HCT116 (cell line): ENCODE measurements at regions not wholly inside any gene's neighbourhood (a gene's known extent, or its start where the extent isn't known, plus 50 kb on each side); places are given as distances from the start of the nearest gene placed in this dataset.

ENCODE experiments used
- ATF3 ChIP-seq: IDR thresholded peaks from 2 replicates; pipeline ENCODE4 v1.6.1; 2012
- CBX3 ChIP-seq: IDR thresholded peaks from 2 replicates; pipeline ENCODE4 v1.6.1; 2012; ENCODE audit warnings: low read depth
- CTCF ChIP-seq, 3 experiments: fragments of 200-600 bp in 1 of 3; sonication (generic) in 1 of 3; IDR thresholded peaks in 2 of 3; conservative IDR thresholded peaks in 1 of 3; 2 replicates each; pipeline ENCODE4 v1.5.1; 2012 to 2017; ENCODE audit warnings: low read depth in 2 of 3, low read length in 2 of 3, antibody characterized with exemption in 1 of 3, borderline replicate concordance in 1 of 3, control low read depth in 1 of 3, mild to moderate bottlenecking in 1 of 3, mixed read lengths in 1 of 3, mixed run types in 1 of 3, moderate library complexity in 1 of 3; ENCODE audit not compliant: insufficient read depth in 1 of 3
- ELF1 ChIP-seq: IDR thresholded peaks from 2 replicates; pipeline ENCODE4 v1.6.1; 2012; ENCODE audit warnings: low read depth, borderline replicate concordance
- JUND ChIP-seq: IDR thresholded peaks from 2 replicates; pipeline ENCODE4 v1.6.1; 2012
- MAX ChIP-seq: IDR thresholded peaks from 2 replicates; pipeline ENCODE4 v1.6.1; 2012
- POLR2AphosphoS5 ChIP-seq: IDR thresholded peaks from 2 replicates; pipeline ENCODE4 v1.6.1; 2011; ENCODE audit warnings: mild to moderate bottlenecking, low read depth, low read length, moderate library complexity
- RAD21 ChIP-seq: IDR thresholded peaks from 2 replicates; pipeline ENCODE4 v1.6.1; 2012; ENCODE audit warnings: low read depth, mild to moderate bottlenecking
- TCF7L2 ChIP-seq: IDR thresholded peaks from 2 replicates; pipeline ENCODE4 v1.7.0; 2011; ENCODE audit warnings: borderline replicate concordance, inconsistent platforms; ENCODE audit not compliant: insufficient read depth, insufficient read length; ENCODE audit errors: extremely low read depth
- ZNF274 ChIP-seq: fragments of 200-500 bp; sonication (Bioruptor generic); IDR thresholded peaks from 2 replicates; pipeline ENCODE4 v1.6.1; 2014; ENCODE audit warnings: mild to moderate bottlenecking, low read depth, low read length, inconsistent platforms
- TF ChIP-seq, protein P1 (sequence below): IDR thresholded peaks from 2 replicates; pipeline ENCODE4 v1.6.1; 2012; ENCODE audit warnings: low read depth

GRCh38 chr12:75951399-75952278 lies 79.9 kb downstream of the PHLDA1 start:
- TF ChIP-seq CTCF (IDR thresholded peaks at IDR 0.05 in 2 of 3, conservative IDR thresholded peaks at IDR 0.05 in 1 of 3; ENCODE audit: borderline replicate concordance in 1 of 3, insufficient read depth in 1 of 3, low read depth in 2 of 3, low read length in 2 of 3) (no peak), POLR2AphosphoS5 (no peak), ELF1 (no peak), ZNF274 (no peak), RAD21 (no peak), CBX3 (no peak), MAX (no peak), ATF3 (no peak), JUND (no peak), TCF7L2 (no peak)
- TF ChIP-seq, protein P1, sequence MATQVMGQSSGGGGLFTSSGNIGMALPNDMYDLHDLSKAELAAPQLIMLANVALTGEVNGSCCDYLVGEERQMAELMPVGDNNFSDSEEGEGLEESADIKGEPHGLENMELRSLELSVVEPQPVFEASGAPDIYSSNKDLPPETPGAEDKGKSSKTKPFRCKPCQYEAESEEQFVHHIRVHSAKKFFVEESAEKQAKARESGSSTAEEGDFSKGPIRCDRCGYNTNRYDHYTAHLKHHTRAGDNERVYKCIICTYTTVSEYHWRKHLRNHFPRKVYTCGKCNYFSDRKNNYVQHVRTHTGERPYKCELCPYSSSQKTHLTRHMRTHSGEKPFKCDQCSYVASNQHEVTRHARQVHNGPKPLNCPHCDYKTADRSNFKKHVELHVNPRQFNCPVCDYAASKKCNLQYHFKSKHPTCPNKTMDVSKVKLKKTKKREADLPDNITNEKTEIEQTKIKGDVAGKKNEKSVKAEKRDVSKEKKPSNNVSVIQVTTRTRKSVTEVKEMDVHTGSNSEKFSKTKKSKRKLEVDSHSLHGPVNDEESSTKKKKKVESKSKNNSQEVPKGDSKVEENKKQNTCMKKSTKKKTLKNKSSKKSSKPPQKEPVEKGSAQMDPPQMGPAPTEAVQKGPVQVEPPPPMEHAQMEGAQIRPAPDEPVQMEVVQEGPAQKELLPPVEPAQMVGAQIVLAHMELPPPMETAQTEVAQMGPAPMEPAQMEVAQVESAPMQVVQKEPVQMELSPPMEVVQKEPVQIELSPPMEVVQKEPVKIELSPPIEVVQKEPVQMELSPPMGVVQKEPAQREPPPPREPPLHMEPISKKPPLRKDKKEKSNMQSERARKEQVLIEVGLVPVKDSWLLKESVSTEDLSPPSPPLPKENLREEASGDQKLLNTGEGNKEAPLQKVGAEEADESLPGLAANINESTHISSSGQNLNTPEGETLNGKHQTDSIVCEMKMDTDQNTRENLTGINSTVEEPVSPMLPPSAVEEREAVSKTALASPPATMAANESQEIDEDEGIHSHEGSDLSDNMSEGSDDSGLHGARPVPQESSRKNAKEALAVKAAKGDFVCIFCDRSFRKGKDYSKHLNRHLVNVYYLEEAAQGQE: no peak
